B cell (primary cell): ENCODE measurements at regions not wholly inside any gene's neighbourhood (a gene's known extent, or its start where the extent isn't known, plus 50 kb on each side); places are given as distances from the start of the nearest gene placed in this dataset.

Experiments used
- ATAC-seq: fragments of 200-7000 bp; cut with Tn5 transposase; one replicate; pipeline ENCODE4 v1.10.0; 2021; ENCODE audit warnings: low read depth, mild to moderate bottlenecking, moderate number of reproducible peaks, moderate library complexity
- CTCF ChIA-PET: fragments of 350-600 bp; sonication (Branson Sonifier 250); formaldehyde crosslinking; loops from one replicate; lab custom pipeline; 2021; ENCODE audit warnings: antibody characterized with exemption, inconsistent platforms; lab: Charles Lee
- POLR2A ChIA-PET: fragments of 350-600 bp; sonication (Branson Sonifier 250); formaldehyde crosslinking; loops from one replicate; lab custom pipeline; 2021; ENCODE audit warnings: antibody characterized with exemption; lab: Charles Lee
- DNase-seq: peaks from one replicate; pipeline ENCODE4 v3.0.0; 2013
- H2AFZ ChIP-seq: 2 replicates; pipeline ENCODE4 v1.6.1; 2012; ENCODE audit warnings: mild to moderate bottlenecking, low read depth, low read length; ENCODE audit not compliant: insufficient read depth, poor library complexity, severe bottlenecking
- H3K27ac ChIP-seq, 2 donors: 1 replicate in 1 of 2; 2 replicates in 1 of 2; pipeline ENCODE4 v1.5.1; 2012 to 2013; ENCODE audit warnings: low read length in 2 of 2, mild to moderate bottlenecking in 2 of 2, moderate library complexity in 1 of 2
- H3K27me3 ChIP-seq, 4 experiments: fragments of 200-600 bp in 1 of 4; sonication (generic) in 1 of 4; replicated peaks in 1 of 4; 1 replicate in 2 of 4; 2 replicates in 2 of 4; pipeline versions ENCODE4 v1.6.1 to v1.7.0; 2013 to 2016; ENCODE audit warnings: low read length in 3 of 4, mild to moderate bottlenecking in 2 of 4, mixed read lengths in 1 of 4, moderate library complexity in 1 of 4; ENCODE audit not compliant: insufficient read depth in 4 of 4, control insufficient read depth in 3 of 4; ENCODE audit errors: control extremely low read depth in 1 of 4
- H3K36me3 ChIP-seq, 2 experiments: replicated peaks in 1 of 2; 1 replicate in 1 of 2; 2 replicates in 1 of 2; pipeline versions ENCODE4 v1.6.1 to v1.7.1; 2013; ENCODE audit warnings: low read length in 1 of 2; ENCODE audit not compliant: insufficient read depth in 2 of 2, control insufficient read depth in 1 of 2; ENCODE audit errors: control extremely low read depth in 1 of 2, extremely low read depth in 1 of 2
- H3K4me1 ChIP-seq, 2 donors: fragments of 200-600 bp in 1 of 2; sonication (generic) in 1 of 2; 1 replicate in 1 of 2; 2 replicates in 1 of 2; pipeline versions ENCODE4 v1.5.1 to v1.6.1; 2013 to 2017; ENCODE audit warnings: low read length in 2 of 2; ENCODE audit not compliant: control insufficient read depth in 2 of 2, insufficient read depth in 2 of 2
- H3K4me2 ChIP-seq: replicated peaks from 2 replicates; pipeline ENCODE3; 2012; ENCODE audit warnings: mild to moderate bottlenecking, low read depth, low read length; ENCODE audit not compliant: poor library complexity, severe bottlenecking
- H3K4me3 ChIP-seq, 5 experiments: fragments of 200-600 bp in 1 of 5; sonication (generic) in 1 of 5; 1 replicate in 3 of 5; 2 replicates in 2 of 5; pipeline versions ENCODE4 v1.5.1 to v1.7.0; 2011 to 2016; ENCODE audit warnings: low read length in 4 of 5, mild to moderate bottlenecking in 4 of 5, low read depth in 2 of 5, control low read depth in 1 of 5, moderate library complexity in 1 of 5; ENCODE audit not compliant: insufficient read depth in 1 of 5; ENCODE audit errors: control extremely low read depth in 1 of 5, extremely low read depth in 1 of 5
- H3K79me2 ChIP-seq: fragments of 200-600 bp; sonication (generic); one replicate; pipeline ENCODE4 v1.6.0; 2016; ENCODE audit warnings: low read length; ENCODE audit not compliant: control insufficient read depth, insufficient read depth
- H3K9ac ChIP-seq: fragments of 200-600 bp; sonication (generic); 2 replicates; pipeline ENCODE4 v1.6.1; 2017; ENCODE audit warnings: mild to moderate bottlenecking, low read length, moderate library complexity
- H3K9me3 ChIP-seq, 3 donors: one replicate each; pipeline versions ENCODE4 v1.6.1 to v1.7.1; 2013; ENCODE audit warnings: low read length in 2 of 3; ENCODE audit not compliant: control insufficient read depth in 2 of 3, insufficient read depth in 1 of 3; ENCODE audit errors: control extremely low read depth in 1 of 3
- H4K20me1 ChIP-seq: 2 replicates; pipeline ENCODE4 v1.6.0; 2012; ENCODE audit warnings: mild to moderate bottlenecking, low read length; ENCODE audit not compliant: insufficient read depth, control insufficient read depth, poor library complexity, severe bottlenecking
- H3K27ac Mint-ChIP-seq: one replicate; pipeline ENCODE4 v1.8.0; 2021; ENCODE audit warnings: mixed read lengths
- H3K27me3 Mint-ChIP-seq: one replicate; pipeline ENCODE4 v1.8.0; 2021; ENCODE audit warnings: mixed read lengths
- H3K4me1 Mint-ChIP-seq: one replicate; pipeline ENCODE4 v1.8.0; 2021; ENCODE audit warnings: mixed read lengths
- H3K4me3 Mint-ChIP-seq: one replicate; pipeline ENCODE4 v1.8.0; 2021; ENCODE audit warnings: mixed read lengths
- H3K9me3 Mint-ChIP-seq: one replicate; pipeline ENCODE4 v1.8.0; 2022; ENCODE audit warnings: mixed read lengths; ENCODE audit not compliant: insufficient read depth
- EZH2 ChIP-seq: IDR thresholded peaks from 2 replicates; pipeline ENCODE4 v1.6.1; 2012; ENCODE audit warnings: borderline replicate concordance, low read depth, mild to moderate bottlenecking, moderate library complexity, low read length; ENCODE audit not compliant: insufficient read depth, poor library complexity, severe bottlenecking
- WGBS: methylation state at CpG from one replicate; pipeline ENCODE4 v1.1.5; 2013; ENCODE audit warnings: missing lambda C conversion rate; ENCODE audit not compliant: insufficient coverage; 5-methylcytosine and 5-hydroxymethylcytosine counted together
- intact Hi-C: fragments of 100-400 bp; cut with micrococcal nuclease; formaldehyde crosslinking; loops from one replicate; pipeline ENCODE4 v1.10.0; 2022
- TF ChIP-seq, protein P1 (sequence below): fragments of 200-600 bp; IDR thresholded peaks from one replicate; pipeline ENCODE4 v1.8.0; 2022; ENCODE audit warnings: antibody characterized with exemption, mild to moderate bottlenecking

DNA sequence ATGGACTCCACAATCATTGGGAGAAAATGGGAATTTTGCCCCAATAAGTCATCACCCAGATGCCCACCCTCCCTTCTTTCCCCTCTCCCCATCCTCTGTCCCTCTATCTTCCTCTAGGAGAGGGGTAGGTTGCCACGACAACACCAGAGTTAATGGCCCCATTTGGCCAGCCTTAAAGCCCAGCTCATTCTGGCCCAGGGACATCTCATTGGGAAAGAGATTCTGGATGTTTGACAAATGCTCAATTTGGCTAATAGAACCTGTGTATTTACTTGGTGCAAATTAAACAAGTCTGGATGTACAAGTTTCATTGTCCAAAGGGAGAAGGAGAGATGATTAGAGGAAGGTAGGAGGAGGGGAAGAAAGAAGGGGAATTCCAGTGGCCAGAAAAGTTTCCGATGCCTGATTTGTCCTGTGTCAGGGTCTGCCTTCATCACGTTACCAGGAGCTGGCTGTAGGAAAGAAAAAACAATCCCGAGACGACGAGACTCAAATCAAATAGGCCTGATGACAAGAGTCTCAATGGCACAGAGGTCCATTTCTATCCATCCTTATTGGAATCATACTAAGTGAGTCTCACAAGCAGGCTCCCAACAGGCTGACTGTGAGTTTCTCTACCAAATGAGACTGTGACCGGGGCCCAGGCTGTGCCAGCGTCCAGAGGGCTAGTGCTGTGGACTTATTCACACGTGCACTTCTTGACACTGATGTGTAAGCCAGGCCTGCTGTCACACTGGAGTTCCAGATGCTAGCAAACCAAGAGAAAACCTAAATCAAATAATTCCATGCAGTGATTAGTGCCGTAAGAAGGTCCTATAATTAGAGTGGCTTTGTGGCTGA lies 265.2 kb upstream of the APCDD1 start:
- intact Hi-C loops, result no loop called here
- H2AFZ ChIP-seq, result no peak overlapping the region
- no peak overlapping the region for H3K9ac ChIP-seq
- H3K27me3 ChIP-seq, result no peaks in the 10 kb centered on the region
- H3K4me3 Mint-ChIP-seq, result no peak overlapping the region
- H3K27ac ChIP-seq, result no peak overlapping the region
- peaks cover 0 to 5% of the 10 kb centered on the region in 2 donors for H3K4me1 ChIP-seq
- no peaks in the 10 kb centered on the region for H4K20me1 ChIP-seq
- H3K27ac Mint-ChIP-seq, result no peak overlapping the region
- no peak overlapping the region for H3K4me3 ChIP-seq
- TF ChIP-seq EZH2, result no peak
- TF ChIP-seq, protein P1, sequence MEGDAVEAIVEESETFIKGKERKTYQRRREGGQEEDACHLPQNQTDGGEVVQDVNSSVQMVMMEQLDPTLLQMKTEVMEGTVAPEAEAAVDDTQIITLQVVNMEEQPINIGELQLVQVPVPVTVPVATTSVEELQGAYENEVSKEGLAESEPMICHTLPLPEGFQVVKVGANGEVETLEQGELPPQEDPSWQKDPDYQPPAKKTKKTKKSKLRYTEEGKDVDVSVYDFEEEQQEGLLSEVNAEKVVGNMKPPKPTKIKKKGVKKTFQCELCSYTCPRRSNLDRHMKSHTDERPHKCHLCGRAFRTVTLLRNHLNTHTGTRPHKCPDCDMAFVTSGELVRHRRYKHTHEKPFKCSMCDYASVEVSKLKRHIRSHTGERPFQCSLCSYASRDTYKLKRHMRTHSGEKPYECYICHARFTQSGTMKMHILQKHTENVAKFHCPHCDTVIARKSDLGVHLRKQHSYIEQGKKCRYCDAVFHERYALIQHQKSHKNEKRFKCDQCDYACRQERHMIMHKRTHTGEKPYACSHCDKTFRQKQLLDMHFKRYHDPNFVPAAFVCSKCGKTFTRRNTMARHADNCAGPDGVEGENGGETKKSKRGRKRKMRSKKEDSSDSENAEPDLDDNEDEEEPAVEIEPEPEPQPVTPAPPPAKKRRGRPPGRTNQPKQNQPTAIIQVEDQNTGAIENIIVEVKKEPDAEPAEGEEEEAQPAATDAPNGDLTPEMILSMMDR, result no peak
- ATAC-seq (no peak), DNase-seq (no peak)
- H3K4me2 ChIP-seq, result no peak overlapping the region
- WGBS, result 81% methylated on average over 8 of the region's 10 CpGs
- peaks cover 3% of the 10 kb centered on the region in 3 donors for H3K9me3 ChIP-seq
- ChIA-PET CTCF (no interaction called here), POLR2A (no interaction called here)
- no peaks in the 10 kb centered on the region for H3K79me2 ChIP-seq
- H3K27me3 Mint-ChIP-seq, result no peaks in the 10 kb centered on the region
- no peaks in the 10 kb centered on the region for H3K36me3 ChIP-seq
- H3K9me3 Mint-ChIP-seq, result peaks cover 3% of the 10 kb centered on the region
- H3K4me1 Mint-ChIP-seq, result peaks cover 9% of the 10 kb centered on the region

DNA sequence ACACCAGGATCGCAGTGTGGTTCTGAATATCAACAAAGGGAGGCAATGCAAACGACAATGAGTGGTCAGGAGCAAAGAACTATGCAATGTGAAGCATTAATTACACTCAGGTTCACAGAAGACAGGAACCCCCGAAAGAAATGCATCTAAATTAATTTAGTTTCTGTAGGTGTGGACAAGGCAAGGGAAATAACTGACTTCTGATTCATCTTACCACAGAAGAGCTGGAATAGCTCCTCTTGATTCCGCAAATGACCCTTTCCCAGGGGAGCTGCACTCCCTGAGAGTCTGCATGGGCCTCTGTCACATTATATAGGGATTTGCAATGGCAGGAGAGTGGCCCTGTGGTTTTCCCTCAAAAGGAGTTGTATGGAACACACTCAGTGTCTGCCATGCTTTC lies 263.9 kb upstream of the APCDD1 start:
- intact Hi-C loops, result no loop called here

More for the DNA sequence above, 263.9 kb upstream of the APCDD1 start:
- DNase-seq (no peak), ATAC-seq (no peak)
- peaks cover 3% of the 10 kb centered on the region in 3 donors for H3K9me3 ChIP-seq
- H3K4me3 ChIP-seq, result no peak overlapping the region
- no peaks in the 10 kb centered on the region for H3K27me3 ChIP-seq
- ChIA-PET POLR2A (no interaction called here), CTCF (no interaction called here)
- H3K4me1 ChIP-seq, result no peaks in the 10 kb centered on the region
- H3K9ac ChIP-seq, result no peak overlapping the region
- H3K4me1 Mint-ChIP-seq, result peaks cover 3% of the 10 kb centered on the region
- TF ChIP-seq, protein P1, result no peak
- no peaks in the 10 kb centered on the region for H3K79me2 ChIP-seq
- no peak overlapping the region for H3K4me3 Mint-ChIP-seq
- H3K27ac Mint-ChIP-seq, result no peak overlapping the region
- WGBS, result 88% methylated on average over 1 of the region's 4 CpGs
- H3K27ac ChIP-seq, result no peak overlapping the region
- peaks cover 3% of the 10 kb centered on the region for H3K9me3 Mint-ChIP-seq
- H4K20me1 ChIP-seq, result no peaks in the 10 kb centered on the region
- H3K4me2 ChIP-seq, result no peak overlapping the region
- H2AFZ ChIP-seq, result no peak overlapping the region
- no peaks in the 10 kb centered on the region for H3K27me3 Mint-ChIP-seq
- no peaks in the 10 kb centered on the region for H3K36me3 ChIP-seq
